Forelimb muscle (tissue), 1 donor: ENCODE measurements at regions not wholly inside any gene's neighbourhood (a gene's known extent, or its start where the extent isn't known, plus 50 kb on each side); places are given as distances from the start of the nearest gene placed in this dataset.
"Not testable (repeated sequence)": the region's sequence is repeated elsewhere in the genome, so short reads cannot be mapped to it uniquely, and the experiment has no call there.

ENCODE experiments used
- DNase-seq: peaks from one replicate; pipeline ENCODE4 v3.0.0-alpha.2; 2013; ENCODE audit warnings: low read depth

DNA sequence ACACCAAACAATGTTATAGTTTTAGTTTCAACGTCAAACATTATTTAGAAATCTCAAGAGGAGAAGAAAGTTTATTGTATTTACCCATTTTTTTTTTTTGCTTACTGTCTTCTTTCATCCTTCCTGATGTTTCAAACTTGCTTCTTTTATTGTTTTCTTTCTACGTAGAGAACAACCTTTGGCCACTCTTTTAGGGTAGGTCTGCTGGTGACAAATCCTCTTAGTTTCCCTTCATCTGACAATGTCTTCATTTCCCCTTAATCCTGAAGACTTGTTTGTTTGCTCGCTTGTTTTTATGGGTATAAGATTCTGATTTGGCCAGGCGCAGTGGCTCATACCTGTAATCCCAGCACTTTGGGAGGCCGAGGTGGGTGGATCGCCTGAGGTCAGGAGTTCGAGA, 89.1 kb downstream of the RHOU start:
- DNase-seq: no peak

DNA sequence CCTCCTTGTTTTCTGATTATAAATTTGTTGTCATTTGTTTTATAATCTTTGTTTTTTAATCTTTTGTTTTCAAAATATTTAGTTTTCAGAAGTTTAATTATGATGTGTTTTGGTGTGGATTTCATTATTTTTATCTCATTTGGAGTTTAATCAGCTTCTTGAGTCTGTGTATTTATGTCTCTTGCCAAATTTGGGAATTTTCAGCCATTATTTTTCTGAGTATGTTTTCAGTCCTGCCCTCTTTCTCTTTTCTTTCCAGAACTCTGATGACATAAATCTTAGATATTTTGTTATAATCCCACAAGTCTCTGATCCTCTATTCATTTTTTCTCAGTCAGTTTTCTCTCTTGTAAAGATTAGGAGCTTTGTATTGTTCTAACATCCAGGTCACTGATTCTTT, 89.8 kb downstream of the RHOU start:
- no peak for DNase-seq

DNA sequence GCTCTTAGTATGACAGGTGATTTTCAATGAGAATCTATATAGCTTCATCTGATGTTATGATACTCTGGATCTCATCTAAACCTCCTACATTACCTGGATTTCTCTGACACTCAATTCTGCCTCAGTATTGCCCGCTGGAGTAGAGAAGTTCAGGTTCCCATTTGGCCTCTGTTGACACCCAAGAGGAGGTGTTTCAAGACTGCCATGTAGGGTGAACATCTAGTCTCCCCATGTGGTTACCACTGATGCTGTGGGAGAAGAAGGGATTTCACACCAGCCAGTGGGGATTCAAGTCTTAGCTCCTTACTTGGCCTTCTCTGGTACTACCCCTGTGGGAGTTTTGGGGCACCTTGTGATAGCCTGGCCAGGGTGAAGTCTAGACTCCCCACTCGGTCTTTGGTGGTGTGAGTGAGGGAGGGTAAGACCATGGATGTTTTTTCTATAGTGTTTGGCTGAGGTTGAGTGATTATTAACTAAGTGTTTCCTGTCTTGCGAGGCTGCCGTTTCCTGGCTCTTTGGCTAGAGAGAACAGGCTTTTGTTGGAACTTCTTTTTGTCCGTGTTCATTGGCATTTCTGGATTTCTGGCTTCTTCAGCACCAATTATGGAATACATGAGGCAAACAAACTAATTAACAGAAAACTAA, 90.7 kb downstream of the RHOU start:
- DNase-seq: no peak

DNA sequence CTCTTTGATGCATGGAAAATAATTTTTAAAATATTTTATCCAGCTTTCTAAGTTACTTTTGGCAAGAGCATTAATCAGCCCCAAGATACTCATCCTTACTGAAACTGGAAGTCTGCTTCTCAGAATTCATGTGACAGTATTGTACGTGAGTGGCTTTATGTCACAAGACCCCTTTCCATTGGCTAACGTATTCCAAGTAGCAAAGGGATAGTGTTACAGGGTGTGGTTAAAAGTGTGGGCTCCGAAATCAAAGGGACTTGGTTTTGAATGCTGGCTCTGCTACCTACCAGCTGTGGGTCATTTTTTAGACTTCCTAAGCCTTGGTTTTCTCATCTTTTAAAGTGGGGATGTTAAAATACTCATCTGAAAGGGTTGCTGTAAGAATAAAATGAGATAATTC, 91.7 kb downstream of the RHOU start:
- peak; percentile 34 for DNase-seq

DNA sequence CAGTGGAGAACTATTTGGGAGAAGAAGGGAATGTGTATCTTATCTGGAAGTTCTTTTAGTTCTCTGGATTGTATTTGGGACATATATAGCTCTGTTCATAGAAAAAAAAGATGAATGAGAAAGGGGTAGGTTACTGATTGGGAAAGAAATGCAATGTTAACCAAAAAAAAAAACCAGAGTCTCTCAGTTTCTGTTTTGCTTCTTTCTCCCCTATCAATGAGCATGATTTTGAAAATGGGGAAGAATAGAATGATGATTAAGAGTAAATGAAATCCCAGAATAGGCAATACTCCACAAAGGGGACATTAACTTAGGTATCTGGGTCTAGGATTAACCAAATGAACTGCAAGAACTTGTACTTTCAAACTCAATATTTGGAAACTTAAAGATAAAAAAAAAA, 92.9 kb downstream of the RHOU start:
- no peak for DNase-seq

DNA sequence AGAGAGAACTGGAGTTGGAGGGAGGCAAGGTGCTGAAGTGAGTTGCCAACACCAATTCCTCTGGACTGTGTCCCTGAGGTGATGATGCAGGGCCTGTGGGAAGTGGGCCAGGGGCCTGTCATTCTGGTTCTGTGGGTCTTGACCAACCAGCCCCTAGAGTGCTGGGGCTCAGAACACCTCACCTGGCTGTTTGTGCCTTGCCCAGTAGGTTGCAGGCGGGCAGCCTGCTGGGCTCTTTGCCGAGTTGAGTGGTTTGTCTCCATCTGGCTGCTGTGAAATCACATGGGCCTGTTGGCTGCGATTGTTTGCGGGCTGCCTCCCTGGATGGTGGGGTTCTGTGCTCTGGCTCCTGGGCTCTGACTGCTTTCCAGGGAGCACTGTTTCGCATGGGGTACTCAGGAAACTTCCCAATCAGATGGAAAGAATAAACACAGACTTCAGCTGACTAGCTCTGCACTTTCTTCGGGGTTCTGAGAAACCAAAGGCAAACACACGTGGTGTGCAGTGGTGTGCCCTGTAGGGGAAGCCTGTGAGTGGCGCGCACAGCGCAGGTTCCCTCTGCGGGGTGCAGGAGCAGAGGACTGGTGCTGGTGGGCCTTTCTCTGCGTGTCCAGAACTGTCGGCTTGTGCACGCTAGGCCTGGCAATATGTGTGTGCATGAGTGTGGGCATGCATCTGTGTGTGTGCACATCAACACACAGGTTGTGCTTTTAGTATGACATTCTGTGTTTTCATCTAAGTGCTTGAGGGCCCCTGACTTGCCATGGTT, 95.1 kb downstream of the RHOU start:
- no peak for DNase-seq

DNA sequence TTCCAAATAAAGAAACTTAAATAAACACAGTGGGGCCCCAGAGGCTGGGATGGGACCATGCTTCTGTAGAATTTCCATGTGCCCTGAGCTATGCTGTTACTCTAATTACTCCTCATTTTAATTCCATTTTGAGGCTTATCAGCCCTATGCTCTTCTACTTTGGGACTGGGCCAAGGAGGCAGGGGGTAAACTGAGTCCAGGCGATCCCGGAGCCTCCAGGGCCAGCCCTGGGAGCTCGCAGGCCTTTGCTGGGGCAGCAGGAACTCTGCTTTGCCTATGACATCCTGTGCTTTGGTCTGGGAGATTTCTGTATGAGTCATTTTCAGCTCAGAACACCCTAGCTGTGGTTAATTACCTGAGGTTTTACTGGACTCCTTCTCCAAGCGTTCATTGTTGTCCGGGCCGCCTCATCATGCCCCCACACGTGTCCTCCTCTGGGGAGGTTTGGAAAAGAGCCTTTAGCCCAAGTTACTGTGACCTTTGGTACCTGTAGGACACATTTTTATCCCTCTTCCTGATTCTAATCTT, 95.7 kb downstream of the RHOU start:
- DNase-seq: no peak

DNA sequence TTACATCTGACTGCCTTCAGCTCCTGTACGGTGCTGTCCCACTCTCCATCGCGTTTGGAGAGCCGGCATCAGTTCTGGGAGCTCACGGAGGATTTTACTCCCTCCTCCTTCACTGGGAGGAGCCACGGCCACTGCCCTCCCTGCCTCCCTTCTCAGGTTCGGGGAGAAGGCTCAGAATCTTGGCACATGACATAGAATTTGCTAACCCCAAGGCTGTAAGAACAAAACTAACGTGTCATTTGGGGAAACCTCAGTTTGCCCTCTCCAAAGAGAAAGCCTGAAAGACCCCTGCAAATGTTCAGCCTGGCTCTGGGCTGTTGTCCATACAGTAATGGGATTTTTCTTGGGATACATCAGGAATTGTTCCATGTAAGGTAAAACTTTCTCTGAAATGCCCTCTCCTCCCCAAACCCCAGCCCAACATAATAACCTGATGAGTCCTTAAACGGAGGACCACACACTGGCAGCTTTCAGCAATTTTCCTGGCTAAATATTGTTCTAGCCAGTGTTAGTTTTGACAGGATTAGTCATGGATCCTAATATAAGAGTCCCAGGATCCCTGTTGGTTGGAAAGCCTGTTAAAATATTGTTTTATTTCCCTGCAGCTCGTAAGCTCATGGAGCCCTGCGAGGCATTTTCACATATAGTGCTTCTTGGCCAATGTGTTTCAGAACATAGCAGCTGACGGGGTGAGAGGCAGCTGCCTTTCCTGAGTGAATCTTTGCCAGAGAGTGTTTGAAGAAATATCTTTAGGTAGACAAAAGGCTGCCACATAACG, 98.8 kb downstream of the RHOU start:
- no peak for DNase-seq

DNA sequence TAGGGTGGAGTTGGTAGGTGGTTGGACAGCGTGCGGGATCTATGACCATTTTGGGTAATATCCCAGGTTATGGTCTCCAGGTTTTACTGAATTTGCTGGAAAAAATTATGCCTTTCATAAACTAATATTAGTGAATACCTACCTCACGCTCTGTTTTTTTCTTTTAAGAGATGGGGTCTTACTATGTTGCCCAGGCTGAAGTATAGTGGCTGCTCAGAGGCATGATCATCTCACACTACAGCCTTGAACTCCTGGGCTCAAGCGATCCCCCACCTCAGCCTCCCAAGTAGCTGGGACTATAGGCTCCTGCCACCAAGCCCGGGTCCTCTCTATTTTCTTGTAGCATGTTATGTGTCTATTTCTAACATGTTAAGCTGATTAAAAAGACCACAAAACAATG, 100.2 kb downstream of the RHOU start:
- DNase-seq: no peak

DNA sequence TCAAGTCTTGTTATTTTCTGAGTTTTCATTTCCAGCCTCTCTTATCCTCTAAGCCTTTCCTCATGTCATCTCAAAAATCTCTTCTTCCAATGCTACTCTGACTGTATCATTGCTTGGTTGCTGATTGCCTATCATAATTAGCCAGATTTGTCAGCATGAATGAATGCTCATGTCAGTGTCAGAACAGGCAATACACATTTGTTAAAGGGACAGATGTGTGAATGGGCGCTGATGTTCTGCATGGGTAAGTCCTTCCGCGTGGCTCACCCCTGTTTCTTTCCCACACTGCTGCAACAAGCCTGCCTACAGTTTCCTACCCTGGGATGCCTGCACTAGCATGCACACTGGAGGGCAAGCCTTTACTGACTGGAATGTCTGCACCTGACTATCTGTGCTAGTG, 100.6 kb downstream of the RHOU start:
- DNase-seq: no peak

DNA sequence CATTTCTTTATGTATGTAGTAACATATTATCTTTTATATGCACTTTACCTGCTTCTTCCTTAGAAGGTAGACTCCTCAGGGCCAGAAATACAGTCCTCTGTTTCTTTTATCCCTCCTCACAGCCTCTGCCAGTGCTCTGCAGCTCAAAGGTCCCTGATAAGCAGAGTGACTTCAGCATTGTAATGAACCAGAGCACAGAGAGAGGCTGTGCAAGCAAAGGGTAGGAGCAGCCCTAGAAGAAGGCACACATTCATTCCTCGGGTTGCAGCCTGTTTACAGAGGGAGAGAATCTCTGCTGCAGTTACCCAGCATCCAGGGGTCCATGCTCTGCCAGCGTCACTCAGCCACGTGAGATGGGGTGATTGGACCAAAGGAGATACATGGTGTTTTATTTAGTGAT, 101.1 kb downstream of the RHOU start:
- no peak for DNase-seq

DNA sequence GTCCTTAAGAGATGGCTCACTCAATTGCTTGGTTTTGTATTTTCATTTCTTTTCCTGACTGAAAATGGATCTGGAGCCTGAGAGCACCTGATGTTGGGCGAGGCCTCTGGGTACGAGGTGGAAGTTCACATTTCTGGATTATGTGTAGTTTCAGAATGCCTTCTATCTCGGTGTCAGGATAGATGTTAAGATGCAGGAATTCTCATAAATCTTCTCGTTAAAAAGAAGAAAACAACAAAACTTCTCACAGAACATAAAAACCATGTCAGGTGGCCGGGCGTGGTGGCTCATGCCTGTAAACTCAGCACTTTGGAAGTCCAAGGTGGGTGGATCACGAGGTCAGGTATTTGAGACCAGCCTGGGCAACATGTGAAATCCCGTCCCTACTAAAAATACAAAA, 101.8 kb downstream of the RHOU start:
- DNase-seq: no peak

DNA sequence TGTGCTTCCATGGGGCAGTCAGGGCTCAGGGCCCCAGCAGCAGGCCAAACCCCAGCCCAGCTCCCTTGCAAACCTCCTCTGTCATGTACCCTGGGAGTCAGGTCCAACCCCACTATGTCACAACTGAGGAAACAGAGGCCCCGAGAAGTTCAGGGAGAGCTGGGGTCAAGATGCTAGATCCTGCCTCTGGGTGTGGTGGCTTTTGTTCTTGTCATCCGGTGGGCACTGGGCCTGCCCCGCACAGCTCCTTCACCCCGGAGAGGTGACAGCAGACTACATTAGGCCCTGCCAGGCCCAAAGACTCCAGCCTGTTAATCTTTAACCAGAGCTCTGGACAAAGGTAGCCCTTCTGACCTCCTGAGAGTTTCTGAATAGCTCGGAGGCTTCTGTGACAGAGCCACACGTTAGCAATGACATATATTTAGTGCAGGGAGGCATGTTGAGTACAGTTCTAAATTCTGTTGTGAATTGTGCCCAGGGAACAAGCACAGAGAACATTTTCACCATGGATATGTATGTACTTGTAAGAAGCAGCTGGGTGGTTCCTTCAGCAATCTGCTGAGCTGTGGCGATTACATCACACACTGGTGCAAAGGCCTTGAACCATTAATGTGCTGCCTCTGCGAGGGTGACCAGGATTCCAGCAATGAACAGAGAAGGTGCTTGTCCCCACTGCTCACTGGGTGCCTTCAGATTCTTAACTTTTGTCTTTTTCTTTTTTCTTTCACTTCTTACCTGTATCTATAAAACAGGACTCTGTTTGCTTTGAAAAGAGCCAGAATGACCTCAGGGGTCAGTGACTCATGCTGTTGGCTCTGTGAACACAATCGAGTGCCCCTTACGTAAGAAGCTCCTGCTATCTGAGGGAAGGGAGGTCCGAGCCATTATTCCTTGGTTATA, 102.8 kb downstream of the RHOU start:
- DNase-seq: no peak

DNA sequence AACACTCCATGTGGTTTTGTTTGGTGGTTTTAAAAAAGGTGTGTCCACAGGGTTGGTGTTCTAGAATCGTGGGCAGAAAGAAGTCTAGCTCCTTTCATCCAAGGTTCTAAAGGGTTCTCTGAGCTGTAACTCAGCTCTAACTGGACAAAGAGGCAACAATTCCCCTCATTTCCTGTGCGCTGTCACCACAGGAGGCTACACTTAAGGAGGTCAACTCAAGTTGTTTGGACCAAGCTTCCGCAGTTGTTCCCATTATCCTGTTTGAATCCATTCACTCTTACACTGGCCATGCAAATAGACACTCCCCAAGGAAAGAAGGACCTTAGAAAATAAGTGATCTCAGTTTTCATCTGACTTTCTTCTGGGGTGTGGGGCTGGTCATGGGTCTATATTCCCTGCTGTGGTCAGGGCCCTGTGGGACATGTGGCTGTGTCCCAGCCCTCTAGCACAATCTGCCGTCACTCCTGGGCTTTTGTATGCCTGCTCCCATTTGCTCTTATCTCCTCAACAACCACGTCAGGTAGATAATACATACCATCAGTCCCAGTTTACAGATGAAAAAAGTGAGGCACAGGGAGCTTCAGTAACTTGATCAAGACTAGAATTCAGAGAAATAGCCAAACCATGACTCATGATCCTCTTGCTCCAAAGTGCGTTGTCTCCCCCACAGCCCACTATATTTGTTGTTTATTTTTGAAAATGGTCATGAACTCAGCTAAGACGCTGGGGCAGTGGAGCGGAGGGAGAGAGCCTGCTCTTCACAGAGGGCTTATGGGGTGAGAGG, 103.6 kb downstream of the RHOU start:
- DNase-seq: no peak

DNA sequence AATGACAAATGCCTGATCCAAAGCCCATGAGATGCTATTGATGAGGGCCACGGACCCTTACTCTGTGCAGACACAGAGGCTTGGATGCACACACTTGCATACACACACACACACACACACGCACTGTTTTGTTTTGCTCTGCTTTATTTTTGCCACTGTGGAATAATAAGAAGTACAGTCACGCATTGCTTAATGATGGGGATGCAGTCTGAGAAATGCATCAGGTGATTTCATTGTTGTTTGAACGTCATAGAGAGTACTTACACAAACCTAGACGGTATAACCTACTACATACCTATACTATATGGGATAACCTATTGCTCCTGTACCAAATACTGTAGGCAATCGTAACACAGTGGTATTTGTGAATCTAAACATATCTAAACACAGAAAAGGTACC, 104.4 kb downstream of the RHOU start:
- no peak for DNase-seq

DNA sequence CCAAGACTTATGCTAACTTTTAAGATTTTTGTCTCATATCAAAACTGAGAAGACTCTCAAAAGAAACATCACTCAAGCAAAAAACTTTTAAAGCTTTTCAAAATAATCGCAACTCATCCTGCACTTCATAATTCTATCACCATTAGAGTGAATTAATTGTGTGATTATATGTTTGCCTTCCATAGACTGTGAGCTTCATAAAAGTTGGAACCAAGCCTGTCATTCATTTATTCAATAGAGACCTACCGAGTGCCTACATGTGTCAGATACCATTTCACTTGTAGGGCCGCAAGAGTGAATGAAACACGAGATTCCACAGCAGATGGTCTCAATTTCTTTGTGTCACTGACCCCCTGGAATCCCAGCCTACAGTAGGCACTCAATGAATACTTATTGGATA, 106.4 kb downstream of the RHOU start:
- no peak for DNase-seq

DNA sequence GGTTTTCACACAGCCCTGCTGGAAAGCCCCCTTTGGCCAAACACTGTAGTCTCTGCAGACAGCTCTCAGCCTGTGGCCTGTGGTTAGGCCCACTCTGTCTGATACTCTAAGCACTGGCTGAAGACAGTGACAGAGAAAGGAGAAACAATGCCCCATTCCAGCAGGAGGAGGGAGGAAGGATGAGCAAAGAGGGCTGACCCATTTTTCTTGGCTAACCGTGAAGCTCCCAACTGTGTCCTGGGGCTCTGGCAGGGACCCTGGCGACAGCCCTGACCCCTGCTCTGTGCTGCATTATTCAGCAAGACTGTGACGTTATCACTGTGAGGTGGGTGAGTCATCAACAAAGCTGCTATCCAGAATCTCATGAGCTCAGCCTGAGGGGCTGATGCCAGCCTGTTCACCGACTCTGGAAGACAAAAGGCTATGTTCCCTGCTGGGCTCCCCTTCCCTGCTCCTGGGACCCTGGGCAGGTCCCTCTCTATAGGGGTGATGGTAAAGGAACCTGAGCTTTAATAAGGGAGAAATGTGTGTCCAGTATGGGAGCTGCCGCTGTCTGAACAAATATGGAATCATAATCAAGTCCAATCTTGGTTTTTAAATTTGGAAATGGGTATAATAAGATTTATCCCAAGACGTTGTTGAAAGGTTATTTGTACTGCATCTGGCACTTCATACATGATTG, 107.0 kb downstream of the RHOU start:
- DNase-seq: no peak

DNA sequence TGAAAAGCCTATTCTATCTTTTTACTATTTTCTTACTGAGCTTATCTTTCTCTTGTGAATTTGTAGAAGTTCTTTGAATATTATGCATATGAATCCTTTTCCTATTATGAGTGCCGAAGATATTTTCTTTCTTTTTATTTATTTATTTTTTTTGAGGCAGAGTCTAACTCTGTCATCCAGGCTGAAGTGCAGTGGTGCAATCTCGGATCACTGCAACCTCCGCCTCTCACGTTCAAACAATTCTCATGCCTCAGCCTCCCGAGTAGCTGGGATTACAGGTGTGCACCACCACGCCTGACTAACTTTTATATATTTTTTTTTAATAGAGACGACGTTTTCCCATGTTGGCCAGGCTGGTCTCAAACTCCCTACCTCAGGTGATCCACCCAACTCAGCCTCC, 109.8 kb downstream of the RHOU start:
- no peak for DNase-seq

DNA sequence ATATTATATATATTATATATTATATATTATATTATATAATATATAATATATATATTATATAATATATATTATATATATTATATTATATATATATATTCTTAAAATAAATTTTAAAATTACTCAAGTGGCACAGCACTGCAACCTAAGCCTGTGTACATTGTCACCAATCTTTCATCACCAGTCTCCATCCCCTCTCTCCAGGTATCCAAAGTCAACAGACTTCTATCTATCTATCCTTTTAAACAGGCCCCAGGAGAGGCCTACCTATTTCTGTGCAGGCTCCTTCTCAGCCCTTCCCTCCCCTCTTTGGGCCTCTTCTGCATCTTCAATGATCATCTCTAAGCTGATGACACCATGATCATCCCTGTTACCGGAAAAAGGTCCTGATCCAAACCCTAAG, 111.7 kb downstream of the RHOU start:
- no peak for DNase-seq

DNA sequence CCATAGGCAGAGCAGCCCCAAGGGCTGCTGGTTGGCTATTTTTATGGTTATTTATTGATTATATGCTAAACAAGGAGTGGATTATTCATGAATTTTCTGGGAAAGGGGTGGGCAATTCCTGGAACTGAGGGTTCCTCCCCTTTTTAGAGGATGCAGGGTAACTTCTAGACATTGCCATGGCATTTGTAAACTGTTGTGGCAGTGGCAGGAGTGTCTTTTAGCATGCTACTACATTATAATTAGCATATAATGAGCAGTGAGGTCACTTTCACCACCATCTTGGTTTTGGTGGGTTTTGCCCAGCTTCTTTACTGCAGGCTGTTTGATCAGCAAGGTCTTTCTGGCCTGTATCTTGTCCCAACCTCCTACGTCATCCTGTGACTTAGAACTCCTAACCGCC, 112.2 kb downstream of the RHOU start:
- not testable (repeated sequence) for DNase-seq
